IMR-90 (cell line): ENCODE measurements at regions not wholly inside any gene's neighbourhood (a gene's known extent, or its start where the extent isn't known, plus 50 kb on each side); places are given as distances from the start of the nearest gene placed in this dataset.
A peak's percentile ranks its signal among the peaks of the same experiment; 100 is the strongest.

Experiments
- ATAC-seq: fragments of 200-7000 bp; cut with Tn5 transposase; 2 replicates; pipeline ENCODE4 v1.9.1; 2020; ENCODE audit warnings: low read depth, mild to moderate bottlenecking, moderate library complexity
- BruUV-seq: library from RNA; stranded (reverse); fragments of 400-500 nt; replicated peaks from 2 replicates; lab custom pipeline; 2021; lab: Mats Ljungman, UMichigan
- CTCF ChIA-PET: fragments of 300-600 bp; formaldehyde crosslinking; extraction: SDS; loops from one replicate; lab custom pipeline; 2021; ENCODE audit warnings: antibody characterized with exemption; lab: Yijun Ruan, JAX
- POLR2A ChIA-PET: fragments of 300-600 bp; sonication (Branson Sonifier 250); formaldehyde crosslinking; loops from one replicate; lab custom pipeline; 2022; ENCODE audit warnings: antibody characterized with exemption; ENCODE audit not compliant: unreplicated experiment; lab: Charles Lee
- DNase-seq: peaks from one replicate; pipeline ENCODE4 v3.0.0; 2013
- H2AFZ ChIP-seq: replicated peaks from 2 replicates; pipeline ENCODE3; 2013; ENCODE audit warnings: low read length, mild to moderate bottlenecking; ENCODE audit not compliant: poor library complexity
- H2AK5ac ChIP-seq: 2 replicates; pipeline ENCODE4 v1.6.1; 2013; ENCODE audit warnings: low read depth, low read length, inconsistent platforms
- H2AK9ac ChIP-seq: replicated peaks from 2 replicates; pipeline ENCODE3; 2013; ENCODE audit warnings: mild to moderate bottlenecking, low read depth, low read length, moderate library complexity; ENCODE audit not compliant: poor library complexity
- H2BK120ac ChIP-seq: 2 replicates; pipeline ENCODE4 v1.6.1; 2013; ENCODE audit warnings: low read depth, low read length, inconsistent platforms
- H2BK15ac ChIP-seq: 3 replicates; pipeline ENCODE4 v1.6.1; 2013; ENCODE audit warnings: low read depth, low read length, inconsistent platforms
- H2BK20ac ChIP-seq: 2 replicates; pipeline ENCODE4 v1.6.1; 2013; ENCODE audit warnings: low read depth, mild to moderate bottlenecking, inconsistent platforms, low read length, moderate library complexity
- H2BK5ac ChIP-seq: 2 replicates; pipeline ENCODE4 v1.6.1; 2013; ENCODE audit warnings: mild to moderate bottlenecking, low read depth, low read length, inconsistent platforms; ENCODE audit not compliant: poor library complexity, severe bottlenecking
- H3K14ac ChIP-seq: replicated peaks from 2 replicates; pipeline ENCODE4 v1.6.1; 2013; ENCODE audit warnings: low read depth, low read length, inconsistent platforms
- H3K18ac ChIP-seq: 2 replicates; pipeline ENCODE4 v1.6.1; 2013; ENCODE audit warnings: low read depth, low read length, control low read depth
- H3K23ac ChIP-seq: 2 replicates; pipeline ENCODE4 v1.6.1; 2013; ENCODE audit warnings: low read depth, low read length, inconsistent platforms
- H3K27ac ChIP-seq: 2 replicates; pipeline ENCODE4 v1.5.1; 2013; ENCODE audit warnings: mild to moderate bottlenecking, control low read depth, low read length; ENCODE audit not compliant: insufficient read depth
- H3K27me3 ChIP-seq: 2 replicates; pipeline ENCODE4 v1.6.1; 2013; ENCODE audit warnings: low read length; ENCODE audit not compliant: control insufficient read depth, insufficient read depth
- H3K36me3 ChIP-seq: 2 replicates; pipeline ENCODE4 v1.6.1; 2013; ENCODE audit warnings: low read length, mixed read lengths; ENCODE audit not compliant: control insufficient read depth, insufficient read depth
- H3K4ac ChIP-seq: 2 replicates; pipeline ENCODE4 v1.6.1; 2013; ENCODE audit warnings: low read depth, low read length, inconsistent platforms
- H3K4me1 ChIP-seq: 2 replicates; pipeline ENCODE4 v1.6.1; 2013; ENCODE audit warnings: low read length, mixed read lengths; ENCODE audit not compliant: control insufficient read depth, insufficient read depth
- H3K4me2 ChIP-seq: 2 replicates; pipeline ENCODE4 v1.6.1; 2013; ENCODE audit warnings: low read depth, mild to moderate bottlenecking, control low read depth, low read length, moderate library complexity
- H3K4me3 ChIP-seq: 2 replicates; pipeline ENCODE4 v1.5.1; 2013; ENCODE audit warnings: low read depth, mild to moderate bottlenecking, control low read depth, low read length, moderate library complexity; ENCODE audit not compliant: insufficient read depth
- H3K56ac ChIP-seq: 2 replicates; pipeline ENCODE4 v1.6.1; 2013; ENCODE audit warnings: low read length, inconsistent platforms; ENCODE audit not compliant: insufficient read depth; ENCODE audit errors: extremely low read depth
- H3K79me1 ChIP-seq, 2 experiments: 2 replicates each; pipeline ENCODE4 v1.6.1; 2013; ENCODE audit warnings: low read length in 2 of 2, inconsistent platforms in 1 of 2, low read depth in 1 of 2
- H3K9ac ChIP-seq: 2 replicates; pipeline ENCODE4 v1.6.1; 2013; ENCODE audit warnings: low read depth, low read length, control low read depth
- H3K9me1 ChIP-seq: 2 replicates; pipeline ENCODE4 v1.6.1; 2013; ENCODE audit warnings: low read length, inconsistent platforms; ENCODE audit not compliant: insufficient read depth
- H3K9me3 ChIP-seq: 2 replicates; pipeline ENCODE4 v1.6.1; 2013; ENCODE audit warnings: low read length; ENCODE audit not compliant: control insufficient read depth, insufficient read depth
- H4K20me1 ChIP-seq: 2 replicates; pipeline ENCODE4 v1.6.1; 2013; ENCODE audit warnings: low read length, inconsistent platforms; ENCODE audit not compliant: insufficient read depth
- H4K5ac ChIP-seq: 2 replicates; pipeline ENCODE4 v1.6.1; 2013; ENCODE audit warnings: mild to moderate bottlenecking, low read depth, low read length, control low read depth
- H4K8ac ChIP-seq, 2 experiments: 2 replicates each; pipeline ENCODE4 v1.6.1; 2013; ENCODE audit warnings: low read depth in 2 of 2, low read length in 2 of 2, control low read depth in 1 of 2, inconsistent platforms in 1 of 2
- H4K91ac ChIP-seq: 2 replicates; pipeline ENCODE4 v1.6.1; 2013; ENCODE audit warnings: low read depth, low read length, inconsistent platforms; ENCODE audit not compliant: insufficient read depth
- BHLHE40 ChIP-seq: fragments of 150-350 bp; IDR thresholded peaks from 2 replicates; pipeline ENCODE4 v1.6.1; 2016; ENCODE audit warnings: mild to moderate bottlenecking, low read depth, low read length
- CEBPB ChIP-seq: IDR thresholded peaks from 2 replicates; pipeline ENCODE4 v1.6.1; 2012; ENCODE audit warnings: low read depth, low read length, improper control_type of control experiment
- CHD1 ChIP-seq: IDR thresholded peaks from 2 replicates; pipeline ENCODE4 v1.6.1; 2012; ENCODE audit warnings: low read depth, low read length, improper control_type of control experiment
- ELK1 ChIP-seq: fragments of 150-350 bp; IDR thresholded peaks from 2 replicates; pipeline ENCODE4 v1.6.1; 2016; ENCODE audit warnings: low read depth, mild to moderate bottlenecking, low read length, moderate library complexity, borderline replicate concordance
- FOS ChIP-seq: fragments of 150-350 bp; IDR thresholded peaks from 2 replicates; pipeline ENCODE4 v1.6.1; 2016; ENCODE audit warnings: low read depth, low read length
- MAFK ChIP-seq: IDR thresholded peaks from 2 replicates; pipeline ENCODE4 v1.6.1; 2012; ENCODE audit warnings: low read depth, low read length, improper control_type of control experiment
- MAZ ChIP-seq: IDR thresholded peaks from 2 replicates; pipeline ENCODE4 v1.6.1; 2012; ENCODE audit warnings: low read depth, mild to moderate bottlenecking, low read length, improper control_type of control experiment, moderate library complexity, borderline replicate concordance
- NFE2L2 ChIP-seq: fragments of 150-350 bp; IDR thresholded peaks from 2 replicates; pipeline ENCODE4 v1.6.1; 2016; ENCODE audit warnings: low read depth, mild to moderate bottlenecking, low read length
- POLR2A ChIP-seq: IDR thresholded peaks from 2 replicates; pipeline ENCODE4 v1.6.1; 2012; ENCODE audit warnings: mild to moderate bottlenecking, low read depth, low read length
- RAD21 ChIP-seq: IDR thresholded peaks from 2 replicates; pipeline ENCODE4 v1.6.1; 2012; ENCODE audit warnings: low read length, improper control_type of control experiment
- RFX5 ChIP-seq: IDR thresholded peaks from 2 replicates; pipeline ENCODE4 v1.8.0; 2012; ENCODE audit warnings: low read depth, mild to moderate bottlenecking, low read length, moderate library complexity
- SMC3 ChIP-seq: fragments of 150-350 bp; IDR thresholded peaks from 2 replicates; pipeline ENCODE4 v1.6.1; 2016; ENCODE audit warnings: low read depth, mild to moderate bottlenecking, antibody characterized with exemption, low read length, moderate library complexity
- USF2 ChIP-seq: fragments of 150-350 bp; IDR thresholded peaks from 2 replicates; pipeline ENCODE4 v1.6.1; 2017; ENCODE audit warnings: mild to moderate bottlenecking, antibody characterized with exemption, low read length, low read depth
- WGBS, 2 experiments: methylation state at CpG; one replicate each; pipeline versions ENCODE4 v1.1.5 to v1.1.7; 2013; ENCODE audit warnings: missing lambda C conversion rate in 2 of 2; ENCODE audit not compliant: insufficient read length in 1 of 2; ENCODE audit errors: extremely low coverage in 2 of 2; 5-methylcytosine and 5-hydroxymethylcytosine counted together
- dilution Hi-C: fragments of 300-500 bp; cut with HindIII; formaldehyde crosslinking; loops from one replicate; pipeline ENCODE4 v1.14.3; 2018; ENCODE audit warnings: low sequenced_read_pairs; ENCODE audit not compliant: unreplicated experiment
- in situ Hi-C: fragments of 300-500 bp; cut with MboI; formaldehyde crosslinking; loops from 3 replicates; pipeline ENCODE4 v1.14.3; 2019; ENCODE audit warnings: low sequenced_read_pairs, inconsistent platforms, mixed read lengths
- intact Hi-C: fragments of 100-400 bp; cut with micrococcal nuclease; formaldehyde crosslinking; loops from 2 replicates; pipeline ENCODE4 v1.10.0; 2022

- Histone ChIP-seq H3K4ac (no peak overlapping the region), H2BK5ac (no peak overlapping the region), H2AFZ (peak overlapping the region; percentile 59), H3K4me2 (no peak overlapping the region), H4K8ac (no peak overlapping the region), H2AK9ac (no peak overlapping the region), H2BK15ac (no peak overlapping the region), H3K9me3 (no peaks in the 10 kb centered on the region), H3K23ac (no peak overlapping the region), H2BK120ac (no peak overlapping the region), H3K4me1 (no peaks in the 10 kb centered on the region; the same call in 1 of the 2 replicates), H3K4me3 (no peak overlapping the region), H2AK5ac (no peak overlapping the region), H3K14ac (no peak overlapping the region), H3K27ac (no peak overlapping the region), H4K20me1 (no peaks in the 10 kb centered on the region), H3K9me1 (0 out of 2 replicates have a peak, but pooled peaks cover 3% of the 10 kb centered on the region), H3K79me1 (no peaks in the 10 kb centered on the region), H3K36me3 (no peaks in the 10 kb centered on the region), H4K91ac (no peak overlapping the region), H4K5ac (no peak overlapping the region), H3K27me3 (no peaks in the 10 kb centered on the region), H3K9ac (no peak overlapping the region), H3K18ac (no peak overlapping the region), H2BK20ac (no peak overlapping the region), H3K56ac (no peak overlapping the region)
- ATAC-seq (no peak), DNase-seq (no peak)
- no CpG with 5 or more reads among the region's 1 CpG for whole genome bisulfite sequencing, 2 experiments
- no TSS peak for BruUV-seq
- dilution Hi-C loops, result no loop called here
- ChIA-PET CTCF (interaction anchor here (1.3 kb wide), 1 partner anchor 11 kb away, joined by 4 read pairs; no protein-coding TSS in a partner anchor), POLR2A (no interaction called here)
- in situ Hi-C loops, result no loop called here
- TF ChIP-seq CEBPB, result no peak
- TF ChIP-seq NFE2L2, result no peak
- no peak for TF ChIP-seq CHD1
- TF ChIP-seq RFX5, result no peak
- TF ChIP-seq USF2, result no peak
- TF ChIP-seq MAZ, result no peak
- TF ChIP-seq BHLHE40, result no peak
- TF ChIP-seq POLR2A, result no peak
- no peak for TF ChIP-seq MAFK
- TF ChIP-seq FOS, result no peak
- no peak for TF ChIP-seq ELK1
- TF ChIP-seq RAD21, result no peak
- TF ChIP-seq SMC3, result no peak
- intact Hi-C loops, result no loop called here
Measured at GRCh38 chr10:4717670-4718069, 108.3 kb upstream of the AKR1E2 start.
